Thyroid gland (tissue), 4 donors: ENCODE measurements at regions not wholly inside any gene's neighbourhood (a gene's known extent, or its start where the extent isn't known, plus 50 kb on each side); places are given as distances from the start of the nearest gene placed in this dataset.

ENCODE experiments used
- POLR2A ChIP-seq, 2 donors: fragments of 450-650 bp; IDR thresholded peaks; one replicate each; pipeline ENCODE4 v1.6.1; 2017; ENCODE audit warnings: antibody characterized with exemption in 2 of 2, mild to moderate bottlenecking in 2 of 2, moderate library complexity in 1 of 2
- TF ChIP-seq, protein P1 (sequence below), 6 experiments: fragments of 200-600 bp in 3 of 6; fragments of 450-650 bp in 3 of 6; sonication (generic) in 3 of 6; IDR thresholded peaks; one replicate each; pipeline ENCODE4 v1.5.1; 2016 to 2019; ENCODE audit warnings: antibody characterized with exemption in 6 of 6, mild to moderate bottlenecking in 2 of 6, inconsistent platforms in 1 of 6, moderate library complexity in 1 of 6

DNA sequence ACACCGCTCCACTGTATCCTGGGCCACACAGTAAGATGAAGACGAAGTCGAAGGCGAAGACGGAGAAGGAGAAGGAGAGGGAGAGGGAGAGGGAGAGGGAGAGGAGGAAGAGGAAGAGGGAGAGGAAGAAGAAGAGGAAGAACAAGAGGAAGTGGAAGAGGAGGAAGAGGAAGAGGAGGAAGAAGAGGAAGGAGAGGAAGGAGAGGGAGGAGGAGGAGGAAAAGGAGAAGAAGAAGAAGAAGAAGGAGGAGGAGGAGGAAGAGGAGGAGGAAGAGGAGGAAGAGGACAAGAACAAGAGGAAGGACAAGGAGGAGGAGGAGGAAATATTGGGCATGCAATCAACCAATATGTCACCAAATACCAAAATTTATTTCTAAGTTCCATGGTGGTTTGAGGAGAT is 149.5 kb upstream of the ERCC4 start:
- TF ChIP-seq, protein P1, sequence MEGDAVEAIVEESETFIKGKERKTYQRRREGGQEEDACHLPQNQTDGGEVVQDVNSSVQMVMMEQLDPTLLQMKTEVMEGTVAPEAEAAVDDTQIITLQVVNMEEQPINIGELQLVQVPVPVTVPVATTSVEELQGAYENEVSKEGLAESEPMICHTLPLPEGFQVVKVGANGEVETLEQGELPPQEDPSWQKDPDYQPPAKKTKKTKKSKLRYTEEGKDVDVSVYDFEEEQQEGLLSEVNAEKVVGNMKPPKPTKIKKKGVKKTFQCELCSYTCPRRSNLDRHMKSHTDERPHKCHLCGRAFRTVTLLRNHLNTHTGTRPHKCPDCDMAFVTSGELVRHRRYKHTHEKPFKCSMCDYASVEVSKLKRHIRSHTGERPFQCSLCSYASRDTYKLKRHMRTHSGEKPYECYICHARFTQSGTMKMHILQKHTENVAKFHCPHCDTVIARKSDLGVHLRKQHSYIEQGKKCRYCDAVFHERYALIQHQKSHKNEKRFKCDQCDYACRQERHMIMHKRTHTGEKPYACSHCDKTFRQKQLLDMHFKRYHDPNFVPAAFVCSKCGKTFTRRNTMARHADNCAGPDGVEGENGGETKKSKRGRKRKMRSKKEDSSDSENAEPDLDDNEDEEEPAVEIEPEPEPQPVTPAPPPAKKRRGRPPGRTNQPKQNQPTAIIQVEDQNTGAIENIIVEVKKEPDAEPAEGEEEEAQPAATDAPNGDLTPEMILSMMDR (IDR thresholded peaks at IDR 0.05) = no peak
- no peak for TF ChIP-seq POLR2A (IDR thresholded peaks at IDR 0.05)
